HAP-1 (cell line): ENCODE measurements at regions not wholly inside any gene's neighbourhood (a gene's known extent, or its start where the extent isn't known, plus 50 kb on each side); places are given as distances from the start of the nearest gene placed in this dataset.

Experiments
- DNase-seq, 2 experiments: peaks; one replicate each; pipeline ENCODE4 v3.0.0-alpha.2; 2016 to 2020; ENCODE audit warnings: low spot score in 2 of 2
- H3K27me3 ChIP-seq: fragments of 250-450 bp; sonication (Bioruptor Pico); 2 replicates; pipeline ENCODE4 v1.5.1; 2020; ENCODE audit warnings: low read depth, mild to moderate bottlenecking, moderate library complexity
- H3K36me3 ChIP-seq: fragments of 250-450 bp; sonication (Bioruptor Pico); replicated peaks from 2 replicates; pipeline ENCODE4 v1.5.1; 2020; ENCODE audit warnings: mild to moderate bottlenecking
- H3K4me1 ChIP-seq: fragments of 250-450 bp; sonication (Bioruptor Pico); 2 replicates; pipeline ENCODE4 v1.5.1; 2020; ENCODE audit warnings: mild to moderate bottlenecking
- H3K4me3 ChIP-seq: fragments of 250-450 bp; sonication (Bioruptor Pico); 2 replicates; pipeline ENCODE4 v1.5.1; 2020; ENCODE audit warnings: mild to moderate bottlenecking, moderate library complexity
- H3K9me3 ChIP-seq: fragments of 250-450 bp; sonication (Bioruptor Pico); 2 replicates; pipeline ENCODE4 v1.5.1; 2020; ENCODE audit warnings: mild to moderate bottlenecking, moderate library complexity
- in situ Hi-C: fragments of 300-500 bp; cut with MboI; formaldehyde crosslinking; loops from 3 replicates; pipeline ENCODE4 v1.14.3; 2020; ENCODE audit warnings: low sequenced_read_pairs, inconsistent platforms, mixed read lengths

GRCh38 chr20:10724449-10725173, 50.8 kb upstream of the JAG1 start:
- no peaks in the 10 kb centered on the region for H3K27me3 ChIP-seq
- peak in 1 of 2 experiments; percentile 30 for DNase-seq
- H3K9me3 ChIP-seq: no peaks in the 10 kb centered on the region
- H3K4me3 ChIP-seq: no peak overlapping the region
- in situ Hi-C loops: no loop called here
- no peaks in the 10 kb centered on the region for H3K36me3 ChIP-seq
- peaks cover 22% of the 10 kb centered on the region for H3K4me1 ChIP-seq

GRCh38 chr20:10728873-10729670, 55.3 kb upstream of the JAG1 start:
- in situ Hi-C loops: no loop called here
- no peak for DNase-seq
- Histone ChIP-seq H3K4me1 (peaks cover 11% of the 10 kb centered on the region), H3K4me3 (no peak overlapping the region), H3K9me3 (no peaks in the 10 kb centered on the region), H3K27me3 (no peaks in the 10 kb centered on the region), H3K36me3 (no peaks in the 10 kb centered on the region)

- no peaks in the 10 kb centered on the region for H3K9me3 ChIP-seq
- in situ Hi-C loops: no loop called here
- H3K4me3 ChIP-seq: no peak overlapping the region
- H3K27me3 ChIP-seq: no peaks in the 10 kb centered on the region
- H3K4me1 ChIP-seq: peaks cover 11% of the 10 kb centered on the region
- DNase-seq: no peak
- no peaks in the 10 kb centered on the region for H3K36me3 ChIP-seq
Observed at GRCh38 chr20:10729785-10730184, 56.0 kb upstream of the JAG1 start.

GRCh38 chr20:10730629-10731183, 56.9 kb upstream of the JAG1 start:
- no peaks in the 10 kb centered on the region for H3K36me3 ChIP-seq
- no peaks in the 10 kb centered on the region for H3K27me3 ChIP-seq
- in situ Hi-C loops: no loop called here
- peaks cover 11% of the 10 kb centered on the region for H3K4me1 ChIP-seq
- H3K4me3 ChIP-seq: no peak overlapping the region
- DNase-seq: no peak
- no peaks in the 10 kb centered on the region for H3K9me3 ChIP-seq

- H3K4me1 ChIP-seq: peaks cover 11% of the 10 kb centered on the region
- H3K27me3 ChIP-seq: no peaks in the 10 kb centered on the region
- no peak for DNase-seq
- H3K9me3 ChIP-seq: no peaks in the 10 kb centered on the region
- no peak overlapping the region for H3K4me3 ChIP-seq
- H3K36me3 ChIP-seq: no peaks in the 10 kb centered on the region
- in situ Hi-C loops: no loop called here
Observed at GRCh38 chr20:10731190-10731965, 57.6 kb upstream of the JAG1 start.

GRCh38 chr20:10733122-10733521, 59.3 kb upstream of the JAG1 start:
- Histone ChIP-seq H3K27me3 (peaks cover under 1% of the 10 kb centered on the region; the same call in 1 of the 2 replicates), H3K9me3 (no peaks in the 10 kb centered on the region), H3K36me3 (no peaks in the 10 kb centered on the region), H3K4me1 (peaks cover 10% of the 10 kb centered on the region), H3K4me3 (no peak overlapping the region)
- in situ Hi-C loops: no loop called here
- DNase-seq: no peak

GRCh38 chr20:10735195-10735949, 61.6 kb upstream of the JAG1 start:
- Histone ChIP-seq H3K4me1 (no peaks in the 10 kb centered on the region), H3K4me3 (no peak overlapping the region)
- in situ Hi-C loops: no loop called here

GRCh38 chr20:10739134-10739533, 65.3 kb upstream of the JAG1 start:
- no peaks in the 10 kb centered on the region for H3K9me3 ChIP-seq
- H3K4me1 ChIP-seq: no peaks in the 10 kb centered on the region
- H3K36me3 ChIP-seq: no peaks in the 10 kb centered on the region
- DNase-seq: no peak
- in situ Hi-C loops: no loop called here
- no peak overlapping the region for H3K4me3 ChIP-seq
- H3K27me3 ChIP-seq: peaks cover 4% of the 10 kb centered on the region

More at GRCh38 chr20:10735195-10735949, 61.6 kb upstream of the JAG1 start:
- Histone ChIP-seq H3K36me3 (no peaks in the 10 kb centered on the region), H3K9me3 (no peaks in the 10 kb centered on the region), H3K27me3 (peaks cover 4% of the 10 kb centered on the region)
- no peak for DNase-seq

GRCh38 chr20:10739566-10739965, 65.8 kb upstream of the JAG1 start:
- DNase-seq: no peak

GRCh38 chr20:10741060-10741459, 67.3 kb upstream of the JAG1 start:
- in situ Hi-C loops: no loop called here

More at GRCh38 chr20:10739566-10739965, 65.8 kb upstream of the JAG1 start:
- Histone ChIP-seq H3K27me3 (peaks cover 4% of the 10 kb centered on the region), H3K36me3 (no peaks in the 10 kb centered on the region), H3K4me3 (no peak overlapping the region), H3K9me3 (no peaks in the 10 kb centered on the region), H3K4me1 (no peaks in the 10 kb centered on the region)
- in situ Hi-C loops: no loop called here

GRCh38 chr20:10745790-10746189, 72.0 kb upstream of the JAG1 start:
- Histone ChIP-seq H3K36me3 (no peaks in the 10 kb centered on the region), H3K27me3 (no peaks in the 10 kb centered on the region), H3K9me3 (no peaks in the 10 kb centered on the region), H3K4me1 (peaks cover 11% of the 10 kb centered on the region), H3K4me3 (no peak overlapping the region)
- no peak for DNase-seq
- in situ Hi-C loops: no loop called here

More at GRCh38 chr20:10741060-10741459, 67.3 kb upstream of the JAG1 start:
- H3K27me3 ChIP-seq: peaks cover 4% of the 10 kb centered on the region
- no peak for DNase-seq
- no peak overlapping the region for H3K4me3 ChIP-seq
- H3K4me1 ChIP-seq: no peaks in the 10 kb centered on the region
- H3K9me3 ChIP-seq: no peaks in the 10 kb centered on the region
- H3K36me3 ChIP-seq: no peaks in the 10 kb centered on the region

GRCh38 chr20:10747019-10747418, 73.2 kb upstream of the JAG1 start:
- H3K27me3 ChIP-seq: no peaks in the 10 kb centered on the region
- in situ Hi-C loops: no loop called here

GRCh38 chr20:10749084-10749483, 75.3 kb upstream of the JAG1 start:
- DNase-seq: no peak
- peaks cover 11% of the 10 kb centered on the region for H3K4me1 ChIP-seq

More at GRCh38 chr20:10747019-10747418, 73.2 kb upstream of the JAG1 start:
- no peak overlapping the region for H3K4me3 ChIP-seq
- H3K4me1 ChIP-seq: peaks cover 11% of the 10 kb centered on the region
- H3K9me3 ChIP-seq: no peaks in the 10 kb centered on the region
- peak; percentile 8 to 13 for DNase-seq
- no peaks in the 10 kb centered on the region for H3K36me3 ChIP-seq

More at GRCh38 chr20:10749084-10749483, 75.3 kb upstream of the JAG1 start:
- H3K36me3 ChIP-seq: no peaks in the 10 kb centered on the region
- H3K9me3 ChIP-seq: no peaks in the 10 kb centered on the region
- in situ Hi-C loops: no loop called here
- H3K27me3 ChIP-seq: no peaks in the 10 kb centered on the region
- no peak overlapping the region for H3K4me3 ChIP-seq
